OCI-LY3 (cell line): ENCODE measurements at regions not wholly inside any gene's neighbourhood (a gene's known extent, or its start where the extent isn't known, plus 50 kb on each side); places are given as distances from the start of the nearest gene placed in this dataset.

Source experiments
- H2AFZ ChIP-seq: fragments of 200-600, 300-600 bp; shearing (Covaris generic); 2 replicates; pipeline ENCODE4 v1.6.0; 2014; ENCODE audit warnings: antibody characterized with exemption, low read depth, low read length
- H3K27ac ChIP-seq: fragments of 200-600, 300-600 bp; sonication (generic); 2 replicates; pipeline ENCODE4 v1.5.1; 2014; ENCODE audit warnings: mild to moderate bottlenecking, low read length, moderate library complexity, mixed read lengths
- H3K27me3 ChIP-seq: fragments of 200-600, 300-600 bp; sonication (generic); 2 replicates; pipeline ENCODE4 v1.6.1; 2014; ENCODE audit warnings: low read depth, low read length, mixed read lengths
- H3K36me3 ChIP-seq: fragments of 200-600, 300-600 bp; sonication (generic); replicated peaks from 2 replicates; pipeline ENCODE3; 2014; ENCODE audit warnings: low read depth, low read length, mixed read lengths
- H3K4me1 ChIP-seq: fragments of 300-600, 200-600 bp; sonication (generic); 2 replicates; pipeline ENCODE4 v1.6.1; 2014; ENCODE audit warnings: low read length, mixed read lengths
- H3K4me2 ChIP-seq: fragments of 200-600, 300-600 bp; sonication (generic); 2 replicates; pipeline ENCODE4 v1.6.1; 2014; ENCODE audit warnings: low read length, mixed read lengths
- H3K4me3 ChIP-seq: fragments of 300-600, 200-600 bp; sonication (generic); 2 replicates; pipeline ENCODE4 v1.5.1; 2014; ENCODE audit warnings: antibody characterized with exemption, mild to moderate bottlenecking, low read length, moderate library complexity
- H3K79me2 ChIP-seq: fragments of 300-600, 200-600 bp; shearing (Covaris generic); 2 replicates; pipeline ENCODE4 v1.6.1; 2014; ENCODE audit warnings: mild to moderate bottlenecking, low read length, mixed read lengths
- H3K9ac ChIP-seq: fragments of 300-600, 200-600 bp; shearing (Covaris generic); 2 replicates; pipeline ENCODE4 v1.6.0; 2014; ENCODE audit warnings: mild to moderate bottlenecking, low read length, moderate library complexity
- H3K9me3 ChIP-seq: fragments of 200-600, 300-600 bp; shearing (Covaris generic); 2 replicates; pipeline ENCODE4 v1.6.1; 2014; ENCODE audit warnings: low read length, mixed read lengths; ENCODE audit not compliant: insufficient read depth
- H4K20me1 ChIP-seq: fragments of 200-600, 300-600 bp; sonication (generic); 2 replicates; pipeline ENCODE4 v1.6.1; 2016; ENCODE audit warnings: low read length, mixed read lengths; ENCODE audit not compliant: insufficient read depth
- CTCF ChIP-seq: fragments of 200-600, 300-600 bp; sonication (generic); IDR thresholded peaks from 2 replicates; pipeline ENCODE4 v1.5.1; 2014; ENCODE audit warnings: antibody characterized with exemption, low read length, low read depth
- EZH2phosphoT487 ChIP-seq: fragments of 200-600 bp; shearing (Covaris generic); IDR thresholded peaks from 2 replicates; pipeline ENCODE4 v1.6.1; 2018; ENCODE audit warnings: antibody characterized with exemption, mixed run types, low read depth

GRCh38 chr7:113813471-113813870, 105.3 kb downstream of the PPP1R3A start:
- Histone ChIP-seq H4K20me1 (no peaks in the 10 kb centered on the region), H2AFZ (no peak overlapping the region), H3K36me3 (no peaks in the 10 kb centered on the region), H3K9me3 (no peaks in the 10 kb centered on the region), H3K79me2 (no peaks in the 10 kb centered on the region), H3K9ac (no peak overlapping the region), H3K4me1 (no peaks in the 10 kb centered on the region), H3K27me3 (no peaks in the 10 kb centered on the region), H3K4me3 (no peak overlapping the region), H3K4me2 (no peak overlapping the region), H3K27ac (no peak overlapping the region)
- TF ChIP-seq CTCF: no peak
- TF ChIP-seq EZH2phosphoT487: no peak

GRCh38 chr7:113812591-113813255, 106.1 kb downstream of the PPP1R3A start:
- Histone ChIP-seq H3K27ac (no peak overlapping the region), H3K9me3 (no peaks in the 10 kb centered on the region), H3K4me2 (no peak overlapping the region), H3K27me3 (no peaks in the 10 kb centered on the region), H3K4me1 (no peaks in the 10 kb centered on the region), H4K20me1 (no peaks in the 10 kb centered on the region), H2AFZ (no peak overlapping the region), H3K4me3 (no peak overlapping the region), H3K79me2 (no peaks in the 10 kb centered on the region), H3K36me3 (no peaks in the 10 kb centered on the region), H3K9ac (no peak overlapping the region)
- no peak for TF ChIP-seq CTCF
- no peak for TF ChIP-seq EZH2phosphoT487

- Histone ChIP-seq H3K27ac (no peak overlapping the region), H3K4me2 (no peak overlapping the region), H3K4me1 (no peaks in the 10 kb centered on the region), H3K4me3 (no peak overlapping the region), H2AFZ (no peak overlapping the region), H3K36me3 (no peaks in the 10 kb centered on the region), H3K9me3 (no peaks in the 10 kb centered on the region), H3K27me3 (no peaks in the 10 kb centered on the region), H3K9ac (no peak overlapping the region), H3K79me2 (no peaks in the 10 kb centered on the region), H4K20me1 (no peaks in the 10 kb centered on the region)
- TF ChIP-seq EZH2phosphoT487 (no peak), CTCF (no peak)
Measured at GRCh38 chr7:113810080-113810744, 108.6 kb downstream of the PPP1R3A start.

GRCh38 chr7:113809581-113809980, 109.2 kb downstream of the PPP1R3A start:
- H2AFZ ChIP-seq: no peak overlapping the region

More at GRCh38 chr7:113809581-113809980, 109.2 kb downstream of the PPP1R3A start:
- Histone ChIP-seq H3K36me3 (no peaks in the 10 kb centered on the region), H3K4me2 (no peak overlapping the region), H3K79me2 (no peaks in the 10 kb centered on the region), H3K9ac (no peak overlapping the region), H3K27me3 (no peaks in the 10 kb centered on the region), H3K9me3 (no peaks in the 10 kb centered on the region), H4K20me1 (no peaks in the 10 kb centered on the region), H3K4me3 (no peak overlapping the region), H3K4me1 (no peaks in the 10 kb centered on the region), H3K27ac (no peak overlapping the region)
- no peak for TF ChIP-seq EZH2phosphoT487
- no peak for TF ChIP-seq CTCF
